Activated naive CD4-positive, alpha-beta T cell treated with anti-CD3 and anti-CD28 coated beads for 36 hours (primary cell): ENCODE measurements at regions not wholly inside any gene's neighbourhood (a gene's known extent, or its start where the extent isn't known, plus 50 kb on each side); places are given as distances from the start of the nearest gene placed in this dataset.
A peak's percentile ranks its signal among the peaks of the same experiment; 100 is the strongest.

Experiments used
- CTCF ChIA-PET: fragments of 350-600 bp; sonication (Branson Sonifier 250); formaldehyde crosslinking; loops from one replicate; lab custom pipeline; 2021; ENCODE audit warnings: antibody characterized with exemption; lab: Charles Lee
- DNase-seq: peaks from one replicate; pipeline ENCODE4 v3.0.0-alpha.2; 2020
- H3K27ac Mint-ChIP-seq: one replicate; pipeline ENCODE4 v1.8.0; 2021; ENCODE audit warnings: mild to moderate bottlenecking, mixed read lengths
- H3K27me3 Mint-ChIP-seq: one replicate; pipeline ENCODE4 v1.8.0; 2021; ENCODE audit warnings: low read depth, mixed read lengths
- H3K36me3 Mint-ChIP-seq: one replicate; pipeline ENCODE4 v1.8.0; 2021; ENCODE audit warnings: low read depth, mixed read lengths
- H3K4me1 Mint-ChIP-seq: one replicate; pipeline ENCODE4 v1.8.0; 2021; ENCODE audit warnings: low read depth, mixed read lengths
- H3K4me3 Mint-ChIP-seq: one replicate; pipeline ENCODE4 v1.8.0; 2021; ENCODE audit warnings: mild to moderate bottlenecking, moderate library complexity, mixed read lengths
- H3K9me3 Mint-ChIP-seq: one replicate; pipeline ENCODE4 v1.8.0; 2021; ENCODE audit warnings: mixed read lengths
- intact Hi-C: fragments of 100-400 bp; cut with micrococcal nuclease; formaldehyde crosslinking; loops from one replicate; pipeline ENCODE4 v1.15.1; 2023

- no peak overlapping the region for H3K27ac Mint-ChIP-seq
- H3K4me3 Mint-ChIP-seq = no peak overlapping the region
- no peak for DNase-seq
- H3K36me3 Mint-ChIP-seq = no peaks in the 10 kb centered on the region
- CTCF ChIA-PET = no interaction called here
- H3K27me3 Mint-ChIP-seq = no peaks in the 10 kb centered on the region
- peaks cover 3% of the 10 kb centered on the region for H3K9me3 Mint-ChIP-seq
- H3K4me1 Mint-ChIP-seq = no peaks in the 10 kb centered on the region
- intact Hi-C loops = no loop called here
Measured at GRCh38 chr18:67318651-67319050, 197.9 kb downstream of the DSEL start.

GRCh38 chr18:67310826-67311225 lies 205.7 kb downstream of the DSEL start:
- Mint-ChIP-seq H3K36me3 (no peaks in the 10 kb centered on the region), H3K9me3 (no peaks in the 10 kb centered on the region), H3K27ac (no peak overlapping the region), H3K4me1 (no peaks in the 10 kb centered on the region), H3K27me3 (peaks cover 3% of the 10 kb centered on the region), H3K4me3 (no peak overlapping the region)
- CTCF ChIA-PET = no interaction called here
- no peak for DNase-seq
- intact Hi-C loops = no loop called here

GRCh38 chr18:67308819-67309218 lies 207.7 kb downstream of the DSEL start:
- intact Hi-C loops = no loop called here
- no peak for DNase-seq
- H3K9me3 Mint-ChIP-seq = no peaks in the 10 kb centered on the region
- H3K4me3 Mint-ChIP-seq = no peak overlapping the region
- H3K27me3 Mint-ChIP-seq = peaks cover 3% of the 10 kb centered on the region
- peaks cover 2% of the 10 kb centered on the region for H3K4me1 Mint-ChIP-seq
- H3K36me3 Mint-ChIP-seq = no peaks in the 10 kb centered on the region
- CTCF ChIA-PET = no interaction called here
- no peak overlapping the region for H3K27ac Mint-ChIP-seq

GRCh38 chr18:67305466-67305865 lies 211.1 kb downstream of the DSEL start:
- CTCF ChIA-PET = no interaction called here

GRCh38 chr18:67302043-67302442 lies 214.5 kb downstream of the DSEL start:
- H3K4me3 Mint-ChIP-seq = no peak overlapping the region

More at GRCh38 chr18:67305466-67305865, 211.1 kb downstream of the DSEL start:
- intact Hi-C loops = no loop called here
- no peak overlapping the region for H3K27ac Mint-ChIP-seq
- H3K36me3 Mint-ChIP-seq = peaks cover 4% of the 10 kb centered on the region
- no peak for DNase-seq
- H3K4me3 Mint-ChIP-seq = no peak overlapping the region
- peaks cover 3% of the 10 kb centered on the region for H3K27me3 Mint-ChIP-seq
- H3K9me3 Mint-ChIP-seq = peaks cover 11% of the 10 kb centered on the region
- peaks cover 12% of the 10 kb centered on the region for H3K4me1 Mint-ChIP-seq

GRCh38 chr18:67301592-67301991 lies 214.9 kb downstream of the DSEL start:
- H3K4me3 Mint-ChIP-seq = no peak overlapping the region
- H3K4me1 Mint-ChIP-seq = peaks cover 12% of the 10 kb centered on the region
- peak overlapping the region; percentile 17 for H3K27ac Mint-ChIP-seq
- intact Hi-C loops = no loop called here
- peak; percentile 10 for DNase-seq
- H3K9me3 Mint-ChIP-seq = peaks cover 17% of the 10 kb centered on the region
- H3K27me3 Mint-ChIP-seq = no peaks in the 10 kb centered on the region
- peaks cover 5% of the 10 kb centered on the region for H3K36me3 Mint-ChIP-seq
- CTCF ChIA-PET = no interaction called here

More at GRCh38 chr18:67302043-67302442, 214.5 kb downstream of the DSEL start:
- Mint-ChIP-seq H3K9me3 (peaks cover 17% of the 10 kb centered on the region), H3K27ac (peak overlapping the region; percentile 17), H3K36me3 (peaks cover 5% of the 10 kb centered on the region), H3K27me3 (no peaks in the 10 kb centered on the region), H3K4me1 (peaks cover 12% of the 10 kb centered on the region)
- intact Hi-C loops = loop anchor here (1.0 kb wide), 1 partner anchor 58 kb away; no protein-coding TSS in a partner anchor
- CTCF ChIA-PET = no interaction called here
- DNase-seq = no peak

GRCh38 chr18:67300498-67300897 lies 216.0 kb downstream of the DSEL start:
- DNase-seq = peak; percentile 55
- intact Hi-C loops = no loop called here
- H3K9me3 Mint-ChIP-seq = peaks cover 17% of the 10 kb centered on the region
- no peak overlapping the region for H3K27ac Mint-ChIP-seq
- peaks cover 5% of the 10 kb centered on the region for H3K36me3 Mint-ChIP-seq
- H3K4me1 Mint-ChIP-seq = peaks cover 12% of the 10 kb centered on the region
- H3K27me3 Mint-ChIP-seq = no peaks in the 10 kb centered on the region
- no peak overlapping the region for H3K4me3 Mint-ChIP-seq
- CTCF ChIA-PET = no interaction called here

GRCh38 chr18:67292814-67293213 lies 223.7 kb downstream of the DSEL start:
- intact Hi-C loops = no loop called here
- no peaks in the 10 kb centered on the region for H3K4me1 Mint-ChIP-seq
- H3K9me3 Mint-ChIP-seq = no peaks in the 10 kb centered on the region
- no peaks in the 10 kb centered on the region for H3K27me3 Mint-ChIP-seq
- no peaks in the 10 kb centered on the region for H3K36me3 Mint-ChIP-seq
- CTCF ChIA-PET = no interaction called here
- no peak overlapping the region for H3K27ac Mint-ChIP-seq
- DNase-seq = no peak
- H3K4me3 Mint-ChIP-seq = no peak overlapping the region

GRCh38 chr18:67290421-67290820 lies 226.1 kb downstream of the DSEL start:
- Mint-ChIP-seq H3K9me3 (no peaks in the 10 kb centered on the region), H3K36me3 (no peaks in the 10 kb centered on the region), H3K4me1 (no peaks in the 10 kb centered on the region), H3K4me3 (no peak overlapping the region), H3K27ac (no peak overlapping the region), H3K27me3 (no peaks in the 10 kb centered on the region)
- intact Hi-C loops = no loop called here
- CTCF ChIA-PET = no interaction called here
- no peak for DNase-seq

GRCh38 chr18:67285583-67285982 lies 230.9 kb downstream of the DSEL start:
- no peak for DNase-seq
- no peaks in the 10 kb centered on the region for H3K4me1 Mint-ChIP-seq
- CTCF ChIA-PET = no interaction called here
- no peak overlapping the region for H3K4me3 Mint-ChIP-seq
- no peaks in the 10 kb centered on the region for H3K36me3 Mint-ChIP-seq
- no peaks in the 10 kb centered on the region for H3K9me3 Mint-ChIP-seq
- no peak overlapping the region for H3K27ac Mint-ChIP-seq
- intact Hi-C loops = no loop called here
- H3K27me3 Mint-ChIP-seq = no peaks in the 10 kb centered on the region

- Mint-ChIP-seq H3K9me3 (no peaks in the 10 kb centered on the region), H3K27me3 (no peaks in the 10 kb centered on the region), H3K27ac (no peak overlapping the region), H3K4me3 (no peak overlapping the region), H3K36me3 (no peaks in the 10 kb centered on the region), H3K4me1 (no peaks in the 10 kb centered on the region)
- DNase-seq = no peak
- intact Hi-C loops = no loop called here
- CTCF ChIA-PET = interaction anchor here (0.6 to 1.0 kb wide), 2 partner anchors 18 to 1286 kb away, joined by 3 read pairs; no protein-coding TSS in a partner anchor
Measured at GRCh38 chr18:67282796-67283195, 233.7 kb downstream of the DSEL start.

- Mint-ChIP-seq H3K4me3 (no peak overlapping the region), H3K36me3 (no peaks in the 10 kb centered on the region), H3K27ac (no peak overlapping the region), H3K9me3 (no peaks in the 10 kb centered on the region), H3K4me1 (no peaks in the 10 kb centered on the region), H3K27me3 (no peaks in the 10 kb centered on the region)
- intact Hi-C loops = no loop called here
- CTCF ChIA-PET = interaction anchor here (1.0 kb wide), 1 partner anchor 17 kb away, joined by 3 read pairs; no protein-coding TSS in a partner anchor
- DNase-seq = no peak
Measured at GRCh38 chr18:67281746-67282145, 234.8 kb downstream of the DSEL start.

GRCh38 chr18:67280486-67281242 lies 235.9 kb downstream of the DSEL start:
- CTCF ChIA-PET = no interaction called here

More at GRCh38 chr18:67280486-67281242, 235.9 kb downstream of the DSEL start:
- DNase-seq = no peak
- no peak overlapping the region for H3K4me3 Mint-ChIP-seq
- no peaks in the 10 kb centered on the region for H3K27me3 Mint-ChIP-seq
- no peak overlapping the region for H3K27ac Mint-ChIP-seq
- no peaks in the 10 kb centered on the region for H3K9me3 Mint-ChIP-seq
- no peaks in the 10 kb centered on the region for H3K36me3 Mint-ChIP-seq
- H3K4me1 Mint-ChIP-seq = no peaks in the 10 kb centered on the region
- intact Hi-C loops = no loop called here
